Superior temporal gyrus (tissue), 1 donor: ENCODE measurements at regions not wholly inside any gene's neighbourhood (a gene's known extent, or its start where the extent isn't known, plus 50 kb on each side); places are given as distances from the start of the nearest gene placed in this dataset.
"Not testable (repeated sequence)": the region's sequence is repeated elsewhere in the genome, so short reads cannot be mapped to it uniquely, and the experiment has no call there.

ENCODE experiments used
- DNase-seq: peaks from one replicate; pipeline ENCODE4 v3.0.0-alpha.2; 2016; ENCODE audit errors: extremely low spot score

DNA sequence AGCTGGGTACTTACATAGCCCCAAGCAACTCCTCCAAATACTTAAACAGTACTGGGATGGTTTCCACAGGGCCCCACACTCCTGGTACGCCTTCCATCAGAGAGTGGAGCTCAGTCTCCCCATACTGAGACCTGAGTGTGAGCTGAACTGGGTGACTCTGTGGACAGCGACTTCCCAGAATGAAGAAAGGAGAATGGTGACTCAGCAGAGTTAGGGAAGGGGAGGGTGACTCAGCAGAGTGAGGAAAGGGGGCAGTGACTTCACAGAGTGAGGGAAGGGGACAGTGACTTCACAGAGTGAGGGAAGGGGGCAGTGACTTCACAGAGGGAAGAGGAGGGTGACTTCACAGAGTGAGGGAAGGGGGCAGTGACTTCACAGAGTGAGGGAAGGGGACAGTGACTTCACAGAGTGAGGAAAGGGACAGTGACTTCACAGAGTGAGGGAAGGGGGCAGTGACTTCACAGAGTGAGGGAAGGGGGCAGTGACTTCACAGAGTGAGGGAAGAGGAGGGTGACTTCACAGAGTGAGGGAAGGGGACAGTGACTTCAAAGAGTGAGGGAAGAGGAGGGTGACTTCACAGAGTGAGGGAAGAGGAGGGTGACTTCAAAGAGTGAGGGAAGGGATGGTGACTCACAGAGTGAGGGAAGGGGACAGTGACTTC, 141.3 kb upstream of the PITRM1 start:
- not testable (repeated sequence) for DNase-seq

DNA sequence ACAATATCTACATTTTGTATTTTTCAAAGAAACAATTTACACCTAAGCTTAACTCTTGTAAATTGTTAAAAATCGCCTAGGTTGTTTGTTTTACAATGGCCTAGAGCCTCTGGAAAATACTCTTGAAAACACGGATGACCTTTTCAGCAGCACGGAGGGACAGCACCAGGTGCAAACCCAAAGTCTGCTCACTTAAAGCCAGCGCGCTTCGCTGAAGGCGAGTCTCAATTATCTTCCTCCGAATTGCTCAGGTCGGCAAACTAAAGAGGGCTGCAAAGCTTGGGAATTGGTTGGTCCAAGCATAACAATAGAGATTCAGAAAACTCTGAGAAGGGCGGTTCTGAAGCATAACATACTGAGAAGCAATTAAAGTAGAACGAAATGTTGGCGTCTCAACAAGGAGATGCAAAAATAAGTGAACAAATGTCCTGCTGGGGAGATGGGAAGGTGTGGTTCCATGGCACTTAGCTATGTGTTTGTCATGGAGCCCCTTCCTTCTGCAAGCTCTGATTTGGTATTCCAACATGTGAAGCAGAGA, 139.9 kb upstream of the PITRM1 start:
- no peak for DNase-seq

DNA sequence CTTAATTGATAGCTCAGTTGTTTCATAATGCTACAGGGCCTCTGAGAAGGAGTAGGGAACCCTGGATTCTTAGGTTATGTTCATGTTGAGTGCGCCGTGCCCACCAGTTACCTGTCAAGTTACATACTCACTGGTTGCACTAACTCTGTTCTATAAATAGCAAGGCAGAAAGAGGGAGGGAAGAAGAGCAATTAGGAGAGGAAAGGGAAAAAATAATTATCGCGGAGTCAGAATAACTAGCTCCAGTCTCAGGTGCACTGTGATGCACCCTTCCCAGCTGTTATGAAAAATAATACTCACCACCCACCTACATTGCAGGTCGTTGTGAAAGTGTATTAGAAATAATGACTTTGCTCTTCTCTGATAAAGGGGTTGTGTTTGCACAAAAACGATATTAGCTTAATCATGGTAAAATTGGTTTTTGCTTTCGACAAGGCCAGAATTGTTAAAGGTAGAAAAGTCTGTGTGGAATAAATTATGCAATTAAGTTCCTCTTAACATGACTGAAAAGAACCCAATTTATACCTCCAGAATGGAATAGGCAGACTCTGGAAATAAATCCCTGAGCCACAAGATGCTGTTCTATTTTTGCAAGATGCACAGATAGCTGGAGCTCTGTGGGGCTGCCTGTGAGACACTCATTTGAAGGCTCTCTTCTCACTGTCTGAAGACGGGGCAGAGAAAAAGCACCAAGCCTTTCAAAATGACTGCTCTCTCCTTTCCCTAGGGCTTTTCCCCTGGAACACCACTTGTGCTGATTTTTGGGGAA, 137.6 kb upstream of the PITRM1 start:
- peak; percentile 26 for DNase-seq

DNA sequence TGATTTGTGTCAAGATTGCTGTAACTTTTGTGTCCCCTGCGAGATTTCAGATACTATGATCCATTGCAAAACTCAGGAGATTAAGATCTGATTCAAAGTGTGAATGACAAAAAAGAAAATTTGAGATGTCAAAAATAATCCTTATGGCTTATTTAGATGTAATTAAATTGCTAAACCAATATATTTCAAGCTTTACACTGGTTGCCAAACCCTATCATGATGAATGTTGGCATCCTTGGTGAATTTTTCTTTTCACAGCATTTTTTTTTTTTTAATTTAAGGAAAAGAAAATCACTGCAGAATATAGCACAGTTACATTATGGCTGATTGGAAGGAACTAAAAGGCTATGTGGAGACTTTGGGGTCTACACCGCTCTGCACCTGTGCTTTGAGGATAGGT, 133.5 kb upstream of the PITRM1 start:
- DNase-seq, result no peak

DNA sequence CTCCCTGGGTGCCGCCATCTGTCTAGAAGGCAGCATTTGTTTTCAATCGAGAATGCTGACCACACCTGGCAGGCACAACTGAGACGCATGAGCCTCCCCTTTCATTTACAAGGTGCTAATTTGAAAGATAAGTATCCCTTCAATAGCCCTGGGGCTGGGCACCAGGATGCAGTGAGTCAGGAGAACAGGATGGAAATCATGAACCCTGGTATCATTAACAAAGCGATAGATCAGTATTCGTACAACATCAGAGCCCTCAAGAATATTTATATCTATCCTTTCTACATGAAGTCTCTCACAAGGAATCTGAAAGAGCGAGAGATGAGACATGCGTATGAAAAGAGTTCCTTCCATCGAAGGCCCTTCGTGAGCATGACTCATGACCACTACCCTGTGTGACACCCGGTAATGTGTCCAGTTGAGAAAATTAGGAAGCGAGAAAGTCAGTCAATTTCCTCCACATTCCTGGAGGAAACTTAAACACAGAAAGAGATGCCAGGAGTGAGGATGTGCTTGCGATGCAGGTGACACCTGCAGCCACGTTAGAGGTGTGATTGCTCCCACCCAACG, 123.1 kb upstream of the PITRM1 start:
- no peak for DNase-seq

DNA sequence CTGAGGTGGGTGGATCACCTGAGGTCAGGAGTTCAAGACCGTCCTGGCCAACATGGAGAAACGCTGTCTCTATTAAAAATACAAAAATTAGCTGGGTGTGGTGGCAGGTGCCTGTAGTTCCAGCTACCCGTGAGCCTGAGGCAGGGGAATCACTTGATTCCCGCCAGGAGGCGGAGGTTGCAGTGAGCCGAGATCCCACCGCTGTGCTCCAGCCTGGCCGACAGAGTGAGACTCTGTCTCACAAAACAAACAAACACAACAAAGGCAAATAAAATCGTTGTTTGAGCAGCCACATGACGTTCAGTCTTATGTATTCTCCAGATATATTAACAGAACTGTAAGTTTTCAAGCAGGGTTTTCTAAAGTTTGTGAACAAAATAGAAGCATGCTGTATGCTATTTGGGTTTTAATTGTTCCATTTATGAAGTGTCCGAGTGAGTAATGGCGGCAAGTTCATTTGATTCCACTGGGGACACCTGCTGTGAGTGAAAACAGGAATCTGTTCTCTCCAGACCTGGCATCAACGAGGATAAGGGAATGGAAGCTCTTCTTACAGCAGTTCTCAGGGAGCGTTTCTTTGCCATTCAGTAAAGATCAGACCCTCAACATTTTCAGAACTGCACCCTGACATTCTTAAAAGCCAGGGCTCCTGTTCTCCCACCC, 122.5 kb upstream of the PITRM1 start:
- no peak for DNase-seq

DNA sequence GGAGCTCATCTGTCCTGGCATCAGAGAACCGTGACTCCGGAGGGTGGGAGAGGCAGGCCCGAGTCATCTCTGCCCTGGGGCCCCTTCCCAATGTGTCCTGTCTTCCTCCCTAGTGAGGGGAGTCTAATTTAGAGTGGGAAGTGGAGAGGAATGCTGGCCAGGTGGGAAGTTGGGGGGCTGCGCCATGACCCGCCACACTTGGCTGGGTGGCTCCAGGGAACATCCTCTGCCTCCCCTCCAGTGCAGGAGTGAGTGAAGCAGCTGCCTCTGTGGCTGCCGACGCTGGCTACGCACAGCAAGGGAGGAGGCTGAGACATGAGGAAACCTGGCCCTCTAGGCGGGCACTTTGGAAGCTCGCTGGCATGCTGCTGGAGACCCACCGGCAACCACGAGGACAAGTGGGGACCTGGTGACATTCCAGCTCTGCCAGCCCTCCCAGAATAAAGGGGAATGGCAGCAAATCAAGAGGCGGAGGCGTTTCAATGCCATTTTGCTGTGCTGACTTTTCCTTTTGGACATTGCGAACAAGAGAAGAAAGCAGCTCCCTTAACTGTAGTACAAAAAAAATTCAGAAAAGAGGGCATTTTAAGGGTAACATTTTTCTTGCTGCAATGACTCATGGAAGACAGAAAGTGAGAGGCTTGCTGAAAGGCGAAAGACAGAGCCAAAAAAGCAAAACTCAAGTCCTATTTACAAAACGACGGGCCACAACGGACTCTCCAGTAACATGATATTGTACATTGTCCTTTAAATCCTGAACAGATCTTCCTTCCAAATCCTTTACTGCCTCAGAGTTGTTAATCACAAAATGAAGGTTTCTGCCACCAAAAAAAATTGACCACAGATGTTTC, 121.2 kb upstream of the PITRM1 start:
- no peak for DNase-seq

DNA sequence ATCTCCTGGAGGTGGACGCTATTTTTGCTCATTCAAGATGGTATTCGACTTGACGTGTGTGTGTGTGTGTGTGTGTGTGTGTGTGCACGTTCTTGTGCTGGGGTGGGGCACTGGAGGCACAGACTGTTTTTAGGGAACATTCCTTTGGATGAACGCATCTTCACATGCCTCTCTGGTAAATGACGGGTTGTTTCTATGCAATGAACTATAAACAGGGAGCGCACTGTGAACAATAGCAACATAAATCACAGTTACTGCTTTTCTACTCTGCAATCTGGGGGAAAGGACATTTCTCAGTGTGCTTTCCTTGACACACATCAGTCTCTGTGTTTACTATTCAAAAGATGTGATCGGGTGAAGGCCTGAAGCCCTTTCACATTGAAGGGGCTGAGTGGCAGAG, 120.1 kb upstream of the PITRM1 start:
- DNase-seq, result no peak

DNA sequence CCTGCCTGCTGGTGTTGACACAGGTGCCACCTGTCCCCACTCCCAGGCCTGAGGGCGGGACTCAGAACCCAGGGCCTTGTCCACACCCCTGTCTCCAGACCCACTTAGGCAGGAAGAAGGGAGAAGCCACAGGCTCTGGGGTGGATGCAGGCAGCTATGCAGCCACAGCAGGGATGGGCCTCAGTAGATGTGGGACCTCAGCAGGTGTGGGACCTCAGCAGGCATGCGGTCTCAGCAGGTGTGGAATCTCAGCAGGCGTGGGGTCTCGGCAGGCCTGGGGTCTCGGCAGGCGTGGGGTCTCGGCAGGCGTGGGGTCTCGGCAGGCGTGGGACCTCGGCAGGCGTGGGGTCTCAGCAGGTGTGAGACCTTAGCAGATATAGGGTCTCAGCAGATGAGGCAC, 118.0 kb upstream of the PITRM1 start:
- no peak for DNase-seq

DNA sequence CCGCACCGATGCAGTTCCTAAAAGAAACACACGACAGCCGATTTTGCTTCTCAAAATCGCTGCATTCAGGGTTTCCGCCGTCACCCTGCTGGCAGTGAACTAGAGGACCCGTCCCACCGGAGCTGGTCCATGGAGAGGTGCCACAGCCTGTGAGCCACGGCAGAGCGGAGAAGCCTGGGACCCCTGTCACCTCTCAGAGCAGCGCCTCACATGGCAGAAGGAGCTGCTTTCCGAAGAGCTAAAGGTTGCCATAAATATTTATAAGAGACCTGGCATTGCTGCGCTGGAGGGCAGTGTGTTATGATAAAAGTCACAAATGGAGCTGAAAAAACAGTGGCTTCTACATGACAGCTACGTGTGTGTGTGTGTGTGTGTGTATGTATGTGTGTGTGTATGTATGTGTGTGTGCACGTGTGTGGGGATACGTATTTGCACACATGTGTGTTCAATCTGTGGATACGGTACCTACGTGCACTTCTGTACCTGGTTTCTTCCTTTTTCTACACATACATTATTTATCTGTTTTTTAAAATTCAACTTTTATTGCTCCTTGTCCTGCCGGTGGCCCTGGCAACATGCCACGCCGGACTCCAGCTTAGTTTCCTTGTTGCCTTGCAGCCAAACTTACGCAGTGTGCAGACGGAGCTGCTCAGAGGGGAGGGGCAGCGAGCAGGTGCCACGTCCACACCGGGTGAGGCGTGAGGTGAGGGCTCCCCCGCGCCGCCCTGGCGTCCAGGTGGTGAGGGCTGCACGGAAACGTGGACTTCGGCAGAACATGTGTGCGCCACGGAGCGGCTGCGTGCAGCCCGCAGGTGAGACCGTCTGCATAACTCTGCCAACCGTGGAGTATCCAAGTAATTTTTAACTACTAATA, 115.2 kb upstream of the PITRM1 start:
- no peak for DNase-seq

DNA sequence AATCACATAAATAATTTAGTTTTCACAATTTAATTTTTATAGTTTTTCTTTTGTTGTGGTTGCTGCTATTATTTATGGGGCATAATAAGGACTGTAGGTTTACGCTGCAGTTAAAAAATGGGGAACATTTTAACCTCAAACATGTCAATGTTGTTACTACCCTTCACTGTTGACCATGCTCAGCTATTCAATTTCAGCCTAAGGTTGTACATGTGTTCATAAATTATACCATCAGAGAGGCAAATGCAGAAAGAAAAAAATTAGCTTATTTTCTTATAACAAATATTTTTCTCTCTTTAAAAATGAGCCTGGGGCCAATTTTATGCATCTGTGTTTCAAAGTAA, 110.1 kb upstream of the PITRM1 start:
- no peak for DNase-seq

DNA sequence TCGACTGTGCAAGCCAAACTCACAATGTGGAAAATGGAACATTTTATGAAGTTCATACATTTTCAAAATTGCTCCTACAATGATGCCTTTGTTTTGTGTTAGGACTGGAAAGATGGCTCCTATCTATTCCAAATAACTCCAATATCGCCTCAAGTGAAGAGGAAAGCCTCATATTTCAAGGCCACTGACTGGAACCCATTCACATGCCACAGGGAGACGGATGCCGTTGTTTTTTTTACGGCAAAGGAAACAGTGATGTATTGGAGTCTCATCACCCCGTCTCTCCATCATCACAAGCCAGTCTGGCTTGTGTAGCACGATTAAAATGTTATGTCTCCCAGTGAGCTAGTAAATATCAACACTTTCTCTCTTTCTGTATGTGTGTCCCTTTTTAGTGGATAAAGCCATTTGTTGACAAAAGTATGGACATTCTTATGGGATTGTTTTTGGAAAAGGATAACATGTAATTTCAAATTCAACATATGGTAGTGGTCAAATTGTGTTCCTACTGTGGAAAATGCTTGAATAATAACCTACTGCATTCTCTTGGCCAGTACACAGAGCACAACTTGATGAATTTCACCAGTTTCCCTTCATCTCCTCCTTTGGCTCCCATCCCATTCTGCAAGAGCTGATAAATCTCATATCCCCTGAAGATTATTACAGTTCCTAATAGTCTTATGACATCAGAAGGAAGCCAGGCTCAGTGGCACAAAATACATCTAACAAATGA, 109.5 kb upstream of the PITRM1 start:
- DNase-seq, result no peak

DNA sequence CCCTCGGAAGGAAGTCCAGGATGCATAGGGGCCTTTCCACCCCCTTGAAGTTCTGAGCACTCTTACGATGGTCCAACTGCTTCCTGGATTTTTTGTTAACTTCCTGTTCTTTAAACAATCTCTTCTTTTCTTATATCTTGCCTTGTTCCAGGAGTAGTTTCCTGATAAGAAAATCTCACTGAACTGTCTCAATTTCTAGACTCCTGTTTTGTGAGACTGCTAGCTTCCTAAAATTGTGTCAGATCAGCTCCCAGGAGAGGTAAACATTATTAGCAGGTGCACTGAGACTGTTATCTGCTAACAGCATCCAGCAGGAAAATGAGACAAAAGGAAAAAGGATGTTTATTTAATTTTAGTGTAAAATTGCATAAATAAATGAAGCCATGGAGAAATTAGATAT, 106.2 kb upstream of the PITRM1 start:
- no peak for DNase-seq

DNA sequence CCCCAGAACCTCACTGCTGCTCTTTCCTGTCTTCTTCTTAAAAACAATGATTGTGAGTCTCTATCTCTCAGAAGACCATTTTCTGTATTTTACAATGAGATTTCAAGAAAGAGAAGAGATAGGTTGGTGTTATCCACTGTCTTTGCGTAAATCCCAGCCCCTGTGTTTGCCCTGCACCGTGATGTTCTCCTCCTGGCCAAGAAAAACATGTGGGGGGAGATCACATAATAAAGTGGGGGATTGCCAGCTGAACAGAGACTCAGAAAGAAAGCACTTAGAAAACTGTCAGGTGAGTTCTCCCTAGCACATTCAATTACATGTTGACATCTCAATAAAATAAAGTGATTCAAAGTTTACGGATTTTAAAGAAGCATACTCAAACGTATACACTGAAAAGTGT, 105.0 kb upstream of the PITRM1 start:
- DNase-seq, result no peak

DNA sequence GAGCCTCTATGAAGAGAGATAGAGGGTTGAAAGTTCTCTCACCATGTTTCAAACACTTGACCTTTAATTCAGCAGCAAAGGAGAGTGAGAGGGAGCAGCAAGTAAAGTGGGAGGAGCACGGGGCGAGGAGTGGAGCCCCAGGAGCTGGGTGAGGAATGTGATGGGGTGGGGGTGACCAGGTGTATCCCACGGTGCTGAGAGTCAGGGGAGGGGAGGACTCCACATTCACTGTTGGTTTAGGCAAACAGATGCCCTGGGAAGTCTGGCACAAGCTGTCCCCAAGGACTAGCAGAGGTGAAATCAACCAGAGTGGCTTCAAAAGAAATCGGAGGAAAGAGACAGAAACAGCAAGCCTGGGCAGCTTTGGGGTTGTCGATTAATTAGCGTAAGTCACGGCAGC, 101.8 kb upstream of the PITRM1 start:
- DNase-seq, result no peak

DNA sequence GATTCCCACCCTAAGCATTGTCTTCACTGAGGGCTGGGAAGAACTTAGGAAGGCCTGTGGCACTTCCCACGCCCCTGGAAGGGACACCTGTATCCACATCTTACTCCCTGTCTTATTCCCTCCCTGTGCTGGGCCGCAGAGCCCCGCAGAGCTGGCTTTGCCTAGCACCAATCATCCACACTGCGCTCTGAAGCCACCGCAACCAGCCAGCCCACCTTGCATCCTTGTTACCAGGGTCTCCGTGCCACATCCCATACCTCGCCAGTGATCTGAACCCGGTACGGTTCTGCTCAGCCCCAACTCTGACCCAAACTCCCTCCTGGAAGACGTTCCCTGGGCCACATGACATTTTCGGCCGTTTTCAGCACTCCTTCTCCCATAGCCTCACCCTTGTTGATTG, 101.4 kb upstream of the PITRM1 start:
- no peak for DNase-seq

DNA sequence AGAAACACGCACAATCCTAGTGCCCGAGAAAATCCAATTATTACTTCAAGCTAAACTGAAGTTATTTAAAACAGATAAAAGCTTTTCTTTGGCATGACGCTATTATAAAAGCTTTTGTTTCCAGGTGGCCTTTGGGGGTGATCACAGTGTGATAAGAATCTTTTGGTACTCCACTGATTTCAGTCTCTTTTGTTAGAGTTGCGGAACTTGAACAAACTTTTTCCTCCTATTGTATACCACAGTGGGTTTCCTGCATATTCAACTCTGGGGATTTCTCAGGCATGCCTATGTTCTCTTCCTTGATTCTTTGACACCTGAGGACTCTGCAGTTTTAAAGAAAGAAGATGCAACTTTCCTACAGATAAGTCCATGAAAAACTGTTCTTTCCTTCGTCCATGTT, 99.7 kb upstream of the PITRM1 start:
- no peak for DNase-seq

DNA sequence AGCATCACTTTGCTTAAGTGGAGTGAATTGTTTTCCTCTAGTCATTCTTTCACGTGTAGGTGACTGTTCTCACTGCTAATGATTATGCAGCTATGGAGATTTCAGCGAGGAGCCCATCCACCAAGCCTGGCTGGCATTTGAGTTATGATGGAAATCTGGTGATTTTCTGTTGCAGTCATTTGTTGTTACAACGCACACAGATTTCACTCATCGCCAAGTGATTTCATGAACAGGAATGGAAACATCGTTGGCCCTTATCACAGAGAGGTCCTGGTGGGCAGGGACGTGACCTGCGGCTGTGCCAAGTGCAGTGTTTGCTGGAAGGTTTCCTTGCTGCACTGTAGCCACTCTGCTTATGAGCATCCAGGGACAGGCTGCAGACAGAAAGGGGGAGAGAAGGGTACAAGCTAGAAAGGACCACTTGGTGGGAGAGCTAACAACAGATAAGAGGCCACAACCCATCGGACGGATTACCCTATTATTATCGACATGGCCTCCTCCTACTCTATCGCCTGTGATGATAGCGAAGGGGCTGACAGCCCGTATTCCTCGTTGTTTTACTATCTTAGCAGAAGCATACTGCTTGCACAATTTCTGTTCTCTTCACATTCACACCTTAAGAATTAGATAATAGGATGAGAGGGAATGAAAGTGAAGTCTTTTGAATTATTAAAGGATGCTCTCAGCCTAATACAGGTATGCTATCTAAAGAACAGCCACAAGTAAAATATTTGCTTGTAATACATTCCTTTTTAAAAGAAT, 99.0 kb upstream of the PITRM1 start:
- DNase-seq, result no peak
